ENCODE measurements at regions not wholly inside any gene's neighbourhood (a gene's known extent, or its start where the extent isn't known, plus 50 kb on each side); places are given as distances from the start of the nearest gene placed in this dataset.
"Not testable (repeated sequence)": the region's sequence is repeated elsewhere in the genome, so short reads cannot be mapped to it uniquely, and the experiment has no call there.

- FAIRE-seq; dilution Hi-C loops (cut with MboI; ENCODE audit: extremely low pct_ligation_motif_present, low sequenced_read_pairs); H3K9ac ChIP-seq (ENCODE audit: control insufficient read depth, extremely low read depth, insufficient read depth, low read length); H3K4me3 ChIP-seq (ENCODE audit: control insufficient read depth in 2 of 3, extremely low read depth in 1 of 3, insufficient read depth in 2 of 3, low read depth in 1 of 3, low read length in 3 of 3); H3K27me3 ChIP-seq (ENCODE audit: control insufficient read depth, extremely low read depth, insufficient read depth, low read length); H3K9me1 ChIP-seq (ENCODE audit: control insufficient read depth, extremely low read depth, insufficient read depth, low read length); H3K4me1 ChIP-seq (ENCODE audit: control insufficient read depth, extremely low read depth, insufficient read depth, low read length); H3K36me3 ChIP-seq (ENCODE audit: control insufficient read depth in 2 of 2, extremely low read depth in 1 of 2, insufficient read depth in 2 of 2, low read length in 2 of 2); H4K20me1 ChIP-seq (ENCODE audit: control insufficient read depth, extremely low read depth, insufficient read depth, low read length); H3K27ac ChIP-seq (ENCODE audit: control insufficient read depth, insufficient read depth, low read length); H3K9me3 ChIP-seq (ENCODE audit: control insufficient read depth, low read depth, low read length); H3K4me2 ChIP-seq (ENCODE audit: control insufficient read depth, extremely low read depth, insufficient read depth, low read depth, low read length); DNase-seq (ENCODE audit: low read depth, low spot score); H2AFZ ChIP-seq (ENCODE audit: control insufficient read depth, low read length); H3K79me2 ChIP-seq (ENCODE audit: control insufficient read depth, insufficient read depth, low read length): not testable (repeated sequence)
Measured at GRCh38 chr17:18574137-18574536, 70.1 kb downstream of the TBC1D28 start.

Small RNAs in the stretch of these regions (small RNA-seq; reads per million reads assigned to genes)
- 0 reads per million in 3 experiments for gene AC107983.1 (ENCODE audit: insufficient read length in 3 of 3, low read depth in 3 of 3, low replicate concordance in 1 of 3)
